ENCODE measurements at regions not wholly inside any gene's neighbourhood (a gene's known extent, or its start where the extent isn't known, plus 50 kb on each side); places are given as distances from the start of the nearest gene placed in this dataset.

DNA sequence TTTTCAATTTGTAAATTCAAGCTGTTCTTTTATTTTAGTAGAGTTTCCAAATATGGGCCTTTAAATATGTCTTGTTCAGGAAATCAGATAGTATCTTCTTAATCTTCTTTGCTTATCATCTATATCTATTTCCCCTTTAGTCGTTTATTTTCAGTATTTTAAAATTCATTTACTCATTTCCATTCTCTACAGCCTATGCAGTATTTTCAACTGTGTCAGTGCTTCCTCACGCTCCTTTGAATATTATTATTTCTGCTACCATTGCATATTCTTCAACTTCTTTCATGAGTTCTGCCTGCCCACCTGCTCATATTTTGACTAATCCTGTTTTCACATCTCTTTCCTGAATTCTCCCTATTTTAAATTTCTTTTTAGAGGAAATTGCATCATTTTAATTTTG is 185.4 kb downstream of the DKK2 start:
- no peak overlapping the region for H3K9ac ChIP-seq (ENCODE audit: control insufficient read depth, insufficient read depth, low read length)
- H3K36me3 ChIP-seq (ENCODE audit: control insufficient read depth in 2 of 2, insufficient read depth in 2 of 2, low read length in 1 of 2), result no peaks in the 10 kb centered on the region
- no peak for FAIRE-seq
- no peak overlapping the region for H3K4me2 ChIP-seq (ENCODE audit: control insufficient read depth, insufficient read depth)
- no peak for DNase-seq (ENCODE audit: low read depth, low spot score)
- in situ Hi-C loops (cut with MboI), result no loop called here
- no peaks in the 10 kb centered on the region for H3K4me1 ChIP-seq (ENCODE audit: control insufficient read depth, insufficient read depth, low read length)
- no peak overlapping the region for H2AFZ ChIP-seq (ENCODE audit: control insufficient read depth, low read depth, low read length)
- intact Hi-C loops (cut with micrococcal nuclease; ENCODE audit: unreplicated experiment), result no loop called here
- no peak overlapping the region for H3K4me3 ChIP-seq
- ChIA-PET RAD21 (ENCODE audit: unreplicated experiment) (no interaction called here), CTCF (no interaction called here), SMC1A (ENCODE audit: uncharacterized antibody, unreplicated experiment) (no interaction called here), POLR2A (no interaction called here)
- H3K27me3 ChIP-seq (replicated peaks in 1 of 2; ENCODE audit: control insufficient read depth in 2 of 2, insufficient read depth in 2 of 2, low read length in 1 of 2), result no peaks in the 10 kb centered on the region
- WGBS (ENCODE audit: insufficient coverage, insufficient replicate concordance, low lambda C conversion rate, missing lambda C conversion rate), result 0% methylated on average over 2 of the region's 2 CpGs
- H3K79me2 ChIP-seq (ENCODE audit: control insufficient read depth, insufficient read depth, low read length), result no peaks in the 10 kb centered on the region
- ATAC-seq, result no peak
- no peaks in the 10 kb centered on the region for H3K9me3 ChIP-seq (replicated peaks; ENCODE audit: control insufficient read depth, insufficient read depth, low read length)
- no peak for TF ChIP-seq SPI1 (IDR thresholded peaks at IDR 0.05; ENCODE audit: borderline replicate concordance, insufficient read depth, low read depth, low read length)
- no peak for TF ChIP-seq SIX5 (IDR thresholded peaks at IDR 0.05; ENCODE audit: low read depth, low read length, severe bottlenecking)
- TF ChIP-seq, protein P1, sequence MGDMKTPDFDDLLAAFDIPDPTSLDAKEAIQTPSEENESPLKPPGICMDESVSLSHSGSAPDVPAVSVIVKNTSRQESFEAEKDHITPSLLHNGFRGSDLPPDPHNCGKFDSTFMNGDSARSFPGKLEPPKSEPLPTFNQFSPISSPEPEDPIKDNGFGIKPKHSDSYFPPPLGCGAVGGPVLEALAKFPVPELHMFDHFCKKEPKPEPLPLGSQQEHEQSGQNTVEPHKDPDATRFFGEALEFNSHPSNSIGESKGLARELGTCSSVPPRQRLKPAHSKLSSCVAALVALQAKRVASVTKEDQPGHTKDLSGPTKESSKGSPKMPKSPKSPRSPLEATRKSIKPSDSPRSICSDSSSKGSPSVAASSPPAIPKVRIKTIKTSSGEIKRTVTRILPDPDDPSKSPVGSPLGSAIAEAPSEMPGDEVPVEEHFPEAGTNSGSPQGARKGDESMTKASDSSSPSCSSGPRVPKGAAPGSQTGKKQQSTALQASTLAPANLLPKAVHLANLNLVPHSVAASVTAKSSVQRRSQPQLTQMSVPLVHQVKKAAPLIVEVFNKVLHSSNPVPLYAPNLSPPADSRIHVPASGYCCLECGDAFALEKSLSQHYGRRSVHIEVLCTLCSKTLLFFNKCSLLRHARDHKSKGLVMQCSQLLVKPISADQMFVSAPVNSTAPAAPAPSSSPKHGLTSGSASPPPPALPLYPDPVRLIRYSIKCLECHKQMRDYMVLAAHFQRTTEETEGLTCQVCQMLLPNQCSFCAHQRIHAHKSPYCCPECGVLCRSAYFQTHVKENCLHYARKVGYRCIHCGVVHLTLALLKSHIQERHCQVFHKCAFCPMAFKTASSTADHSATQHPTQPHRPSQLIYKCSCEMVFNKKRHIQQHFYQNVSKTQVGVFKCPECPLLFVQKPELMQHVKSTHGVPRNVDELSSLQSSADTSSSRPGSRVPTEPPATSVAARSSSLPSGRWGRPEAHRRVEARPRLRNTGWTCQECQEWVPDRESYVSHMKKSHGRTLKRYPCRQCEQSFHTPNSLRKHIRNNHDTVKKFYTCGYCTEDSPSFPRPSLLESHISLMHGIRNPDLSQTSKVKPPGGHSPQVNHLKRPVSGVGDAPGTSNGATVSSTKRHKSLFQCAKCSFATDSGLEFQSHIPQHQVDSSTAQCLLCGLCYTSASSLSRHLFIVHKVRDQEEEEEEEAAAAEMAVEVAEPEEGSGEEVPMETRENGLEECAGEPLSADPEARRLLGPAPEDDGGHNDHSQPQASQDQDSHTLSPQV (IDR thresholded peaks at IDR 0.05), result no peak
- no peak for TF ChIP-seq PAX5 (IDR thresholded peaks at IDR 0.05; ENCODE audit: borderline replicate concordance, low read depth, low read length)
- BruUV-seq (replicated peaks), result no TSS peak
- H3K27ac ChIP-seq (ENCODE audit: control insufficient read depth, insufficient read depth), result no peak overlapping the region
- H4K20me1 ChIP-seq (ENCODE audit: control insufficient read depth, insufficient read depth), result no peaks in the 10 kb centered on the region

DNA sequence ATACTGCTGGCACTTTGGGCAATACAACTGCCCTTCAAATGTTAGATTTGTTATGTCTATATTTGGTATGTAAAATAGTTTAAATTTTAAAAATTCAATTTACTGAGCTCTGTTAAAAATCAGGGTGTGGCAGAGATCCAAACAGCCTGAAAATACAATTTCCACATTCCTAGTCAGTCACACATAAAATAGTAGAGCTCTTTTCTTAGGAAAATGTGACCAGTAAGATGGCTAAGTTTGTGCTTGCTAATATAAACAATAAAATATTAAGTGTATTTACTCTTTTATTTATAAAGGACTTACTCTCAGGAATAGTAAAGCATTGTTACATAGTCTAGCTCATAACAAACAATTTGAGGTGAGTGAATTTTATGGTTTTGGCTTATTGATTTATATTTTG is 200.2 kb downstream of the DKK2 start:
- H2AFZ ChIP-seq (ENCODE audit: control insufficient read depth, low read depth, low read length), result no peak overlapping the region
- no peaks in the 10 kb centered on the region; the same call in 2 of the 3 replicates for H3K9me3 ChIP-seq (replicated peaks; ENCODE audit: control insufficient read depth, insufficient read depth, low read length)
- POLR2A ChIA-PET, result no interaction called here
- H3K36me3 ChIP-seq (ENCODE audit: control insufficient read depth in 2 of 2, insufficient read depth in 2 of 2, low read length in 1 of 2), result no peaks in the 10 kb centered on the region
- SMC1A ChIA-PET (ENCODE audit: uncharacterized antibody, unreplicated experiment), result no interaction called here
- no peaks in the 10 kb centered on the region for H4K20me1 ChIP-seq (ENCODE audit: control insufficient read depth, insufficient read depth)
- ATAC-seq, result no peak
- no peak overlapping the region for H3K9ac ChIP-seq (ENCODE audit: control insufficient read depth, insufficient read depth, low read length)
- H3K79me2 ChIP-seq (ENCODE audit: control insufficient read depth, insufficient read depth, low read length), result no peaks in the 10 kb centered on the region
- no peak for FAIRE-seq
- no peak overlapping the region for H3K27ac ChIP-seq (ENCODE audit: control insufficient read depth, insufficient read depth)
- H3K4me2 ChIP-seq (ENCODE audit: control insufficient read depth, insufficient read depth), result no peak overlapping the region
- intact Hi-C loops (cut with micrococcal nuclease; ENCODE audit: unreplicated experiment), result no loop called here
- CTCF ChIA-PET, result interaction anchor here (1.0 kb wide), 2 partner anchors 17 to 51 kb away, joined by 3 read pairs; no protein-coding TSS in a partner anchor
- H3K4me3 ChIP-seq, result no peak overlapping the region
- H3K27me3 ChIP-seq (replicated peaks in 1 of 2; ENCODE audit: control insufficient read depth in 2 of 2, insufficient read depth in 2 of 2, low read length in 1 of 2), result no peaks in the 10 kb centered on the region
- BruUV-seq (replicated peaks), result no TSS peak
- RAD21 ChIA-PET (ENCODE audit: unreplicated experiment), result no interaction called here
- no peaks in the 10 kb centered on the region for H3K4me1 ChIP-seq (ENCODE audit: control insufficient read depth, insufficient read depth, low read length)
- in situ Hi-C loops (cut with MboI), result no loop called here
- DNase-seq (ENCODE audit: low read depth, low spot score), result no peak
- TF ChIP-seq, protein P2, sequence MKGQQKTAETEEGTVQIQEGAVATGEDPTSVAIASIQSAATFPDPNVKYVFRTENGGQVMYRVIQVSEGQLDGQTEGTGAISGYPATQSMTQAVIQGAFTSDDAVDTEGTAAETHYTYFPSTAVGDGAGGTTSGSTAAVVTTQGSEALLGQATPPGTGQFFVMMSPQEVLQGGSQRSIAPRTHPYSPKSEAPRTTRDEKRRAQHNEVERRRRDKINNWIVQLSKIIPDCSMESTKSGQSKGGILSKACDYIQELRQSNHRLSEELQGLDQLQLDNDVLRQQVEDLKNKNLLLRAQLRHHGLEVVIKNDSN (IDR thresholded peaks at IDR 0.05; ENCODE audit: borderline replicate concordance, extremely low read length, insufficient read depth, low read depth, low read length), result no peak
- no peak for TF ChIP-seq ATF3 (IDR thresholded peaks at IDR 0.05; ENCODE audit: borderline replicate concordance, extremely low read depth, low read depth, low read length)
- TF ChIP-seq, protein P3, sequence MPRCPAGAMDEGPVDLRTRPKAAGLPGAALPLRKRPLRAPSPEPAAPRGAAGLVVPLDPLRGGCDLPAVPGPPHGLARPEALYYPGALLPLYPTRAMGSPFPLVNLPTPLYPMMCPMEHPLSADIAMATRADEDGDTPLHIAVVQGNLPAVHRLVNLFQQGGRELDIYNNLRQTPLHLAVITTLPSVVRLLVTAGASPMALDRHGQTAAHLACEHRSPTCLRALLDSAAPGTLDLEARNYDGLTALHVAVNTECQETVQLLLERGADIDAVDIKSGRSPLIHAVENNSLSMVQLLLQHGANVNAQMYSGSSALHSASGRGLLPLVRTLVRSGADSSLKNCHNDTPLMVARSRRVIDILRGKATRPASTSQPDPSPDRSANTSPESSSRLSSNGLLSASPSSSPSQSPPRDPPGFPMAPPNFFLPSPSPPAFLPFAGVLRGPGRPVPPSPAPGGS (IDR thresholded peaks at IDR 0.05; ENCODE audit: borderline replicate concordance, insufficient read depth, low read depth, low read length, poor library complexity, severe bottlenecking), result no peak
- TF ChIP-seq SMAD1 (IDR thresholded peaks at IDR 0.05; ENCODE audit: low read depth, partially characterized antibody), result no peak
- no peak for TF ChIP-seq NFYB (IDR thresholded peaks at IDR 0.05; ENCODE audit: insufficient read depth, low read depth, low read length)
- no peak for TF ChIP-seq ZNF274 (IDR thresholded peaks at IDR 0.05; ENCODE audit: insufficient read depth, insufficient read length)
- TF ChIP-seq WRNIP1 (IDR thresholded peaks at IDR 0.05; ENCODE audit: borderline replicate concordance, low read depth, low read length), result no peak
